Lower leg skin (tissue), 4 donors: ENCODE measurements at regions not wholly inside any gene's neighbourhood (a gene's known extent, or its start where the extent isn't known, plus 50 kb on each side); places are given as distances from the start of the nearest gene placed in this dataset.

ENCODE experiments used
- DNase-seq, 2 donors: peaks; one replicate each; pipeline ENCODE4 v3.0.0-alpha.2; 2019; ENCODE audit warnings: low spot score in 2 of 2
- H3K4me3 ChIP-seq: fragments of 200-600 bp; sonication (generic); 2 replicates; pipeline ENCODE4 v1.5.1; 2017; ENCODE audit warnings: mild to moderate bottlenecking, low read depth; ENCODE audit not compliant: poor library complexity, severe bottlenecking
- CTCF ChIP-seq, 3 donors: fragments of 450-650 bp; IDR thresholded peaks; one replicate each; pipeline ENCODE4 v1.5.1; 2016; ENCODE audit warnings: antibody characterized with exemption in 3 of 3, mild to moderate bottlenecking in 3 of 3, moderate library complexity in 2 of 3
- POLR2A ChIP-seq, 2 donors: fragments of 450-650 bp; IDR thresholded peaks; one replicate each; pipeline ENCODE4 v1.6.1; 2016 to 2017; ENCODE audit warnings: antibody characterized with exemption in 2 of 2, mild to moderate bottlenecking in 1 of 2, moderate library complexity in 1 of 2
- whole genome bisulfite sequencing, 2 donors: methylation state at CpG; one replicate each; pipeline ENCODE4 v1.1.5; 2018; 5-methylcytosine and 5-hydroxymethylcytosine counted together
- intact Hi-C: fragments of 100-400 bp; cut with DNase I; formaldehyde crosslinking; loops from one replicate; pipeline ENCODE4 v1.15.0; 2023; ENCODE audit warnings: low total_unique reads

GRCh38 chr10:20630092-20630643 is 266.9 kb downstream of the NEBL start:
- 82 to 88% methylated on average over 1 of the region's 1 CpG for whole genome bisulfite sequencing, 2 donors
- DNase-seq, result no peak
- H3K4me3 ChIP-seq, result no peak overlapping the region
- TF ChIP-seq POLR2A (IDR thresholded peaks at IDR 0.05), result no peak
- no peak for TF ChIP-seq CTCF (IDR thresholded peaks at IDR 0.05)
- intact Hi-C loops, result no loop called here

GRCh38 chr10:20627946-20628507 is 269.1 kb downstream of the NEBL start:
- intact Hi-C loops, result no loop called here
- 50 to 56% methylated on average over 3 of the region's 3 CpGs for WGBS, 2 donors
- H3K4me3 ChIP-seq, result no peak overlapping the region
- no peak for DNase-seq
- no peak for TF ChIP-seq POLR2A (IDR thresholded peaks at IDR 0.05)
- TF ChIP-seq CTCF (IDR thresholded peaks at IDR 0.05), result no peak

GRCh38 chr10:20627087-20627486 is 270.0 kb downstream of the NEBL start:
- DNase-seq, result no peak
- H3K4me3 ChIP-seq, result no peak overlapping the region
- 69 to 92% methylated on average over 1 of the region's 1 CpG for WGBS, 2 donors
- TF ChIP-seq POLR2A (IDR thresholded peaks at IDR 0.05) (no peak), CTCF (IDR thresholded peaks at IDR 0.05) (no peak)
- intact Hi-C loops, result no loop called here

- TF ChIP-seq CTCF (IDR thresholded peaks at IDR 0.05) (no peak), POLR2A (IDR thresholded peaks at IDR 0.05) (no peak)
- no peak for DNase-seq
- H3K4me3 ChIP-seq, result no peak overlapping the region
- intact Hi-C loops, result no loop called here
- WGBS, 2 donors, result 78 to 87% methylated on average over 1 of the region's 1 CpG
Observed at GRCh38 chr10:20625868-20626267, 271.2 kb downstream of the NEBL start.

GRCh38 chr10:20624642-20625041 is 272.5 kb downstream of the NEBL start:
- 66 to 70% methylated on average over 4 of the region's 4 CpGs for WGBS, 2 donors
- intact Hi-C loops, result no loop called here
- no peak for TF ChIP-seq POLR2A (IDR thresholded peaks at IDR 0.05)
- TF ChIP-seq CTCF (IDR thresholded peaks at IDR 0.05), result no peak
- peak in 1 of 2 donors; percentile 52 for DNase-seq
- H3K4me3 ChIP-seq, result no peak overlapping the region

- DNase-seq, result no peak
- no peak overlapping the region for H3K4me3 ChIP-seq
- TF ChIP-seq POLR2A (IDR thresholded peaks at IDR 0.05) (no peak), CTCF (IDR thresholded peaks at IDR 0.05) (no peak)
- intact Hi-C loops, result no loop called here
Observed at GRCh38 chr10:20623546-20623945, 273.6 kb downstream of the NEBL start.
